Mesodermal cell (in vitro differentiated cells): ENCODE measurements at regions not wholly inside any gene's neighbourhood (a gene's known extent, or its start where the extent isn't known, plus 50 kb on each side); places are given as distances from the start of the nearest gene placed in this dataset.
"Not testable (repeated sequence)": the region's sequence is repeated elsewhere in the genome, so short reads cannot be mapped to it uniquely, and the experiment has no call there.

Experiments used
- H3K27ac ChIP-seq: 2 replicates; pipeline ENCODE4 v1.7.0; 2013; ENCODE audit warnings: mild to moderate bottlenecking, low read depth, low read length, moderate library complexity; ENCODE audit not compliant: severe bottlenecking
- H3K36me3 ChIP-seq: 2 replicates; pipeline ENCODE4 v1.7.1; 2013; ENCODE audit warnings: mild to moderate bottlenecking, low read length, moderate library complexity; ENCODE audit not compliant: control insufficient read depth, insufficient read depth
- H3K4me1 ChIP-seq: one replicate; pipeline ENCODE4 v1.7.1; 2013; ENCODE audit warnings: mild to moderate bottlenecking, low read length; ENCODE audit not compliant: insufficient read depth, control insufficient read depth, poor library complexity, severe bottlenecking
- H3K4me3 ChIP-seq: 2 replicates; pipeline ENCODE4 v1.7.0; 2013; ENCODE audit warnings: low read length, control low read depth, mild to moderate bottlenecking; ENCODE audit not compliant: insufficient read depth, poor library complexity, severe bottlenecking; ENCODE audit errors: extremely low read depth
- H3K9me3 ChIP-seq: 2 replicates; pipeline ENCODE4 v1.7.1; 2013; ENCODE audit warnings: mild to moderate bottlenecking, low read length, moderate library complexity; ENCODE audit not compliant: control insufficient read depth
- WGBS, 2 experiments: methylation state at CpG; one replicate each; pipeline ENCODE4 v1.1.5; 2013; ENCODE audit warnings: missing lambda C conversion rate in 2 of 2; ENCODE audit not compliant: insufficient coverage in 2 of 2; 5-methylcytosine and 5-hydroxymethylcytosine counted together

DNA sequence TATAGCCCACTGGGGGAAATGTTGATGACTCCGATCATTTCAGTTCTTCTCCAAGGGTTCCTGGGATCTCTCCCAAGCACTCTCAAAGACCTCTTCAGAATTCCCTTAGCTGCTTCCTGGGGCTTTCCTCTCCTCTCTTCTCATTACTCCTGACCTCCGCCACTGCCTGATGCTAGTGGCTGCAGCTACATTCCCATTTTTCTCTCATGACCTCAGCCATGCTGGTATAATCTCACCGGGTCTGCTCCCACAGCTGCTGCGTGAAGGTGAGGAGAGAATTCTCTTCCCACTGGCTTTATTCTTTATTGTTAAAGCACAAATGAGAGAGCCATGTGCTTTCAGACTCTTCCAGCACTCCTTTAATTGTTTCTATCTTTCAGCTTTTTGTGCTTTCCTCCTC is 312.0 kb upstream of the ETAA1 start:
- Histone ChIP-seq H3K4me1 (no peaks in the 10 kb centered on the region), H3K4me3 (no peak overlapping the region), H3K27ac (no peak overlapping the region), H3K9me3 (no peaks in the 10 kb centered on the region), H3K36me3 (no peaks in the 10 kb centered on the region)
- 96 to 100% methylated on average over 2 of the region's 4 CpGs for WGBS, 2 experiments

DNA sequence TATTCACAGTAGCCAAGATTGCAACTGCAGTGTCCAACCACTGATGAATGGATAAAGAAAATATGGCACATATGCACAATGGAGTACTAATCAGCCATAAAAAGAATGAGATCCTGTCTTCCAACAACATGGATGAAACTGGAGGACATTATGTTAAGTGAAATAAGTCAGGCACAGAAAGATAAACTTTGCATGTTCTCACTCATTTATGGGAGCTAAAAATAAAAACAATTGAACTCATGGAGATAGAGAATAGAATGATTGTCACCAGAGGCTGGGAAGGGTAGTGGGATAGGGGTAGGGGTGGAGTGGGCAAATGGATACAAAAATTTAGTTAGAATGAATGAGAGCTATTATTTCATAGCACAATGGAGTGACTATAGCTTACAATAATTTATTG is 305.5 kb upstream of the ETAA1 start:
- no peaks in the 10 kb centered on the region for H3K4me1 ChIP-seq
- H3K36me3 ChIP-seq, result no peaks in the 10 kb centered on the region
- H3K27ac ChIP-seq, result no peak overlapping the region
- no peaks in the 10 kb centered on the region for H3K9me3 ChIP-seq
- H3K4me3 ChIP-seq, result no peak overlapping the region

DNA sequence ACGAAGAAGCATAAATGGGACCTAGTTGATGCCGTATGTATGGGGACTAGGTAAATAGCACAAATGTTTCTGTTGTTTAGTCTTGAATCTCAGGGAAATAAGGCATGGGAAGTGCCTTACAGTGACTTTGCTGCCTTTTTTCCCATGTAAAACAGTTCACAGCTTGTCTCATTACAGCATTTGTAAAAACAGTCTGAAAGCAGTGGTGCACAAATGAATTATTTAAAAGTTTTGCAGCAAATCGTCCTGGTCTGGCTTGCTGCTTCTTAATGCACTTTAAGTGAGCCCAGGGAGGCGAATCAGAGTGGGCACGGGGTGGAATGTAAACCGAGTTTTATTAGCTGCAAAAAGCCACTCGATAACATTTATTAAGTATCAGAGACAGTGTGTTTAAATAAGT is 302.0 kb upstream of the ETAA1 start:
- H3K4me1 ChIP-seq, result no peaks in the 10 kb centered on the region
- 89 to 93% methylated on average over 4 to 6 of the region's 7 CpGs for WGBS, 2 experiments

DNA sequence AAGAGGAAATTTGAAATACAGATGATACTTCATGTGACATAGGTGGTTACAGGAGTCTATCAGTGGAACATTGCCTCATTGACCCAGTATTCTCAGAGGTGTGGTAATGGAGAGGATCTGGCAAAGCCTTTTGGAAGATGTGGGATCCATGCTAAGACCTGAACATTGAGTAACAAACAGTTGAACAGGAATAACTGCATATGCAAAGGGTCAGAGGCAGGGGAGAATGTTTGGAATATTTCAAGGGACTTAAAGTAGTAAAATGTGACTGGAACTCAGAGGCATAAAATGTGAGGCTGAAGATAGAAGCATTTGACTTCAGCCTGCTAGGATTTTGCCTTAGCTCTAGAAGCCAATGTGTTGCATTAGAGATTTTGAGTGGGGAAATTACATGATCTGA is 300.2 kb upstream of the ETAA1 start:
- Histone ChIP-seq H3K4me1 (no peaks in the 10 kb centered on the region), H3K4me3 (no peak overlapping the region), H3K27ac (no peak overlapping the region), H3K36me3 (no peaks in the 10 kb centered on the region), H3K9me3 (no peaks in the 10 kb centered on the region)

More for the DNA sequence above, 302.0 kb upstream of the ETAA1 start:
- Histone ChIP-seq H3K4me3 (no peak overlapping the region), H3K36me3 (no peaks in the 10 kb centered on the region), H3K27ac (no peak overlapping the region), H3K9me3 (no peaks in the 10 kb centered on the region)

DNA sequence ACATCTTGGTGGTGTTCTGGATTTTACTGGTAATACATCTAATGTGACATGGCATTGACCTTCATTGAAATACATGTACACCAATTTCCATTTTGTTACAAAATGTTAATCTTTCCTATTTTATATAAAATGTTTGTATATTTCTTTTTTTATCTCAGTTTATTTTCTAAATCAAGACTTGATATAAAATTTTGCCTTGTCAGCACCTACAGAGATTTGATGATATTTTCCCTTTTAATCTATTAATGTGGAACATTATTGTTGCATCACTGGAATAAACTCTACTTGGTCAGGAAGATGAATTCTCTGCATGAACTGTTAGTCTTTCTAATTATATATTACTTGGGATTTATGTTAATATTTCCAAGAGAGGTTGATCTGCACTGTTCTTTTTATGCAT is 294.0 kb upstream of the ETAA1 start:
- peaks cover 4% of the 10 kb centered on the region for H3K9me3 ChIP-seq
- no peak overlapping the region for H3K27ac ChIP-seq
- H3K4me3 ChIP-seq, result no peak overlapping the region
- no peaks in the 10 kb centered on the region for H3K4me1 ChIP-seq
- no peaks in the 10 kb centered on the region for H3K36me3 ChIP-seq

DNA sequence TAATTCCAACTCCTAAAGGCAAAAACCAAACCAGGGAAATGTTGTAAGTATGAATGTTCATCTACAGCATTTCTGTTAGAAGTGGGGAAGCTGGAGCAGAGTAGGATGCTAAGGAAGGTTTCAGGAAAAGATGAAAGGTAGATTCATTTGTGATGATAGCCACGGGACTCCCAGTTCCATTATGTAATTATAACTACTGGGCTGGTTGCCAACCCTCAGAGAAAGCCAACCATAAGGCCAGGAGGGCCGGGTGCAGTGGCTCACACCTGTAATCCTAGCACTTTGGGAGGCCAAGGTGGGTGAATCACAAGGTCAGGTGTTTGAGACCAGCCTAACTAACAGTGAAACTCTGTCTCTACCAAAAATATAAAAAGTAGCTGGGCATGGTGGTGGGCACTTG is 288.9 kb upstream of the ETAA1 start:
- Histone ChIP-seq H3K9me3 (peaks cover 4% of the 10 kb centered on the region), H3K27ac (no peak overlapping the region), H3K4me1 (no peaks in the 10 kb centered on the region), H3K36me3 (no peaks in the 10 kb centered on the region), H3K4me3 (no peak overlapping the region)
- 100% methylated on average over 1 of the region's 2 CpGs; no CpG with 5 or more reads in 1 of the 2 experiments for WGBS, 2 experiments

DNA sequence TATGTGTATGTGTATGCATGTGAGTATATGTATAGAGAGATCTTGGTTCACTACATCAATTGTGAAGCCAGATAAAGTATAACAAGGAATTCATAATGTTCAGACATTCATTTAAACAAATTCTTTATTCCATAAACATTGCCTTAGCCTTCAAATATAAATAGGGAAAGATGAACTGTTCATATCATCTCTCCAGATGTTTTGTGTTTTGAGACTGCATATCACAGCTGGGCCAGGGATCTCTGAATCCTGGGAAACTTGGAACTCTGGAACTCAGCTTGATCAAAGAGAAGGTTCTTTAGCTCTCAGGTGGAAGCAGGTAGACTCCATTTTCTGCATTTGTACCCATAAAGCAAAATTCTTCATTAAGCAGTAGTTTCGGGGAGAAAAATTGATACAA is 272.6 kb upstream of the ETAA1 start:
- WGBS, 2 experiments, result no CpG with 5 or more reads among the region's 1 CpG
- H3K4me3 ChIP-seq, result no peak overlapping the region
- no peak overlapping the region for H3K27ac ChIP-seq
- no peaks in the 10 kb centered on the region for H3K36me3 ChIP-seq
- H3K9me3 ChIP-seq, result no peaks in the 10 kb centered on the region
- no peaks in the 10 kb centered on the region for H3K4me1 ChIP-seq

DNA sequence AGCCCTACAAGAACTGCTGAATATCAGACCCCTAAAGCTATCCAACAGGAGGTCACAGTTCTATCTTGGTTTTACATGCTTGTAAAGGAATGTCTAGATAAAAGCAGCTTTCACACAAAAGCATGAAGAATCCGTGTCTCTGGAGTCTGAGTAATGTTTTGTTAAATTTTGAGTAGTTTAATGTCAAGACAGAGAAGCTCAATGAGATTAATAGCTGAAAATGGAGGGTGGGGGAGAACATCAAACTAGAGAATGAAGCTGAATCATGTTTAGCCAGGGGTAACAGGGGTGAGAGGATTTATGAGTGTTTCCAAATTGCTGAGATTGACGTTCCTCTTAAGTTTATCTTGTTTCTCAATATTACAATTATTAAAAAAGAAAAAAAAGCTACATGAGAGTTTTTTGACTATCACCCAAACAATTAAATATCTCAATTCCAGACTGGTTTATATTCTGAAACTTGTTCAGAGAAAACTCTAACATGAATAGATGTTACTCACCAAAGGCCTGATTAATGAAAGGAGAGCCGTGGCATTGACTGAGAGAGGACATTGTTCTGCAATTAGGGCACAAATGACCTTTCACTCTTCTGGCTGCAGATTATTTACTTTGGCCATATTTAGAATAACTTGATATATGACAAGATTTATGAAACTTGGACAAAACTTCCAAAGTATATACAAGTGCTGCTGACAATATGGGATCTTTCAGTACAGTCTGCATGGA is 266.4 kb upstream of the ETAA1 start:
- Histone ChIP-seq H3K9me3 (no peaks in the 10 kb centered on the region), H3K36me3 (no peaks in the 10 kb centered on the region), H3K4me3 (no peak overlapping the region), H3K27ac (no peak overlapping the region), H3K4me1 (no peaks in the 10 kb centered on the region)
- WGBS, 2 experiments, result 75 to 89% methylated on average over 1 to 2 of the region's 3 CpGs

DNA sequence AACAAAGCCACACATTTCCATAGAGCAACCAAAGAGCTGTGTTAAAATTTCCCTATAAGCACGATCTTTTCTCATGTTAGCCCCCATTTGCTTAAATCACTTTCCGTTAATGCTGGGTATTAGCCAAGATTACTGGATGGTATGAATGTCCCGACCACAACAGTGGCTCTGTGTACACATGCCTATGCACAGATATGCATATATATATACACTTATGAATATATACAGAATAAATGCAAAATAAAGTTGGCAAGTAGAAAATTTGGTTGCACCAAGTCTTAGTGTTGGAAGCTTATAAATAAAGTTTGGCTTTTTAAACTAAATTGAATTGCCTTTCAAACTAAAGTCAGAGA is 265.9 kb upstream of the ETAA1 start:
- WGBS, 2 experiments, result no CpG with 5 or more reads among the region's 3 CpGs
- H3K4me1 ChIP-seq, result no peaks in the 10 kb centered on the region
- no peaks in the 10 kb centered on the region for H3K9me3 ChIP-seq
- no peaks in the 10 kb centered on the region for H3K36me3 ChIP-seq
- no peak overlapping the region for H3K27ac ChIP-seq
- no peak overlapping the region for H3K4me3 ChIP-seq

DNA sequence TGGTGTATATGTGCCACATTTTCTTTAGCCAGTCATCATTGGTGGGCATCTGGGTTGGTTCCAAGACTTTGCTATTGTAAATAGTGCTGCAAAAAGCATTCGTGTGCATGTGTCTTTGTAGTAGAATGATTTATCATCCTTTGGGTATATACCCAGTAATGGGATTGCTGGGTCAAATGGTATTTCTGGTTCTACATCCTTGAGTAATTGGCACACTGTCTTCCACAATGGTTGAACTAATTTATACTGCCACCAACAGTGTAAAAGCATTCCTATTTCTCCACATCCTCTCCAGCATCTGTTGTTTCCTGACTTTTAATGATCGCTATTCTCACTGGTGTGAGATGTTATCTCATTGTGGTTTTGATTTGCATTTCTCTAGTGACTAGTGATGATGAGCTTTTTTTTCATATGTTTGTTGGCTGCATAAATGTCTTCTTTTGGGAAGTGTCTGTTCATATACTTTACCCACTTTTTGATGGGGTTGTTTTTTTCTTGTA is 264.6 kb upstream of the ETAA1 start:
- H3K27ac ChIP-seq, H3K4me1 ChIP-seq, H3K9me3 ChIP-seq, H3K36me3 ChIP-seq, H3K4me3 ChIP-seq: not testable (repeated sequence)
- 100% methylated on average over 1 of the region's 2 CpGs; no CpG with 5 or more reads in 1 of the 2 experiments for WGBS, 2 experiments

DNA sequence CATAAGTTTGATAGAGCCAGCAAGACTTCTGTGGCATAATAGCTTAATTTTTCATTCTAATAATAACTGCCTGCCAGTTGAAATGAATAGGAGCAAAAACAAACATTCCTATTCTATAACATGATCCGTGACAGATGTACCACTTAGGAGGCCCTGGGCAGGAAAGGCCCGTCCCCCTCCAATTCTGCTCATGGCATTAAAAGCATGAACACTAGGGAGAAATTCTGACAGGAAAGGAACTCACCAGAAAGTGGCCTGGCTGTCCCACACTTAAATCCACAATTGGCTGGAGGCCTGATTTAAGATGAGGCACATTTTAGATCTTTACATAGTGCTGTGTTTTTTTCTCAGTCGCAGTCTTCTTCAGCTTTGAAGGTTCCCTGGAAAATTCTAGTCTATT is 261.9 kb upstream of the ETAA1 start:
- H3K4me3 ChIP-seq, result no peak overlapping the region
- H3K4me1 ChIP-seq, result no peaks in the 10 kb centered on the region
- WGBS, 2 experiments, result no CpG with 5 or more reads among the region's 3 CpGs
- H3K27ac ChIP-seq, result no peak overlapping the region
- no peaks in the 10 kb centered on the region for H3K9me3 ChIP-seq
- no peaks in the 10 kb centered on the region for H3K36me3 ChIP-seq
